Fibroblast of mammary gland (primary cell): ENCODE measurements at regions not wholly inside any gene's neighbourhood (a gene's known extent, or its start where the extent isn't known, plus 50 kb on each side); places are given as distances from the start of the nearest gene placed in this dataset.

ENCODE experiments used
- DNase-seq: peaks from one replicate; pipeline ENCODE4 v3.0.0-alpha.2; 2010; ENCODE audit warnings: low read depth
- H3K4me3 ChIP-seq: 2 replicates; pipeline ENCODE4 v1.5.1; 2011; ENCODE audit warnings: low read depth, mild to moderate bottlenecking, low read length, moderate library complexity; ENCODE audit not compliant: control insufficient read depth
- TF ChIP-seq, protein P1 (sequence below): conservative IDR thresholded peaks from 2 replicates; pipeline ENCODE4 v1.5.1; 2011; ENCODE audit warnings: low read depth, low read length, inconsistent platforms; ENCODE audit not compliant: control insufficient read depth, insufficient read depth

DNA sequence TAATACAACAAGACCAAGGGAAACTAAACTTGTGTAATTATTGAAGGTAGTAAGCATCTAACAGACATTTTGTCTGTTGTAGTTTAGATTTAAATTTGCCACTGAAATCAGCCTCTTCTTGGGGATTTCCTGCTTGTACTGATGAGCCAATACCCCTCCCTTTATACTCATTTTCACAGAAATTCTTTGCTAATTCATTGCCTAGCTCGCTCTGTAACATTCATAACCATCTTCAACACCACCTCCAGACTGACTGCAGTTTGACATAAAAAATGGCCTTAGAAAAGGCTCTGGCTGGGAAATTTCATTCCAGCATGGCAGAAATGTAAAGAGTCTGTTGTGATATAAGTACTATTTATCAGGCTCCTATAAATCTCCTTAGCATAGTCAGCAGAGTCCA is 109.7 kb upstream of the FLRT2 start:
- no peak for DNase-seq
- no peak overlapping the region for H3K4me3 ChIP-seq
- TF ChIP-seq, protein P1, sequence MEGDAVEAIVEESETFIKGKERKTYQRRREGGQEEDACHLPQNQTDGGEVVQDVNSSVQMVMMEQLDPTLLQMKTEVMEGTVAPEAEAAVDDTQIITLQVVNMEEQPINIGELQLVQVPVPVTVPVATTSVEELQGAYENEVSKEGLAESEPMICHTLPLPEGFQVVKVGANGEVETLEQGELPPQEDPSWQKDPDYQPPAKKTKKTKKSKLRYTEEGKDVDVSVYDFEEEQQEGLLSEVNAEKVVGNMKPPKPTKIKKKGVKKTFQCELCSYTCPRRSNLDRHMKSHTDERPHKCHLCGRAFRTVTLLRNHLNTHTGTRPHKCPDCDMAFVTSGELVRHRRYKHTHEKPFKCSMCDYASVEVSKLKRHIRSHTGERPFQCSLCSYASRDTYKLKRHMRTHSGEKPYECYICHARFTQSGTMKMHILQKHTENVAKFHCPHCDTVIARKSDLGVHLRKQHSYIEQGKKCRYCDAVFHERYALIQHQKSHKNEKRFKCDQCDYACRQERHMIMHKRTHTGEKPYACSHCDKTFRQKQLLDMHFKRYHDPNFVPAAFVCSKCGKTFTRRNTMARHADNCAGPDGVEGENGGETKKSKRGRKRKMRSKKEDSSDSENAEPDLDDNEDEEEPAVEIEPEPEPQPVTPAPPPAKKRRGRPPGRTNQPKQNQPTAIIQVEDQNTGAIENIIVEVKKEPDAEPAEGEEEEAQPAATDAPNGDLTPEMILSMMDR, result no peak

DNA sequence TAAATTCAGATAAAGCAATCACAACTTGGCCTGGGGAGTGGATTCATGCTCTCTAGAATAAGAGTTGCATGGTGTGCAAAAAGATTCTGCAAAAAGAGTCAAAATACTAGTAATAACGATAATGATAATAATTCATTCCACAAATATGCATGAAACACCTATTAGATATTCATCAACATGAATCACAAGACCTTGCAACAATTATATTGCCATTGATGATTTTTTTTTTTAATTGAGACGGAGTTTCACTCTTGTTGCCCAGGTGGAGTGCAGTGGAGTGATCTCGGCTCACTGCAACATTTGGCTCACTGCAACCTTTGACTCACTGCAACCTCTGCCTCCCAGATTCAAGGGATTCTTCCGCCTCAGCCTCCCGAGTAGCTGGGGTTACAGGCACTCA is 109.2 kb upstream of the FLRT2 start:
- TF ChIP-seq, protein P1, result no peak
- no peak for DNase-seq
- H3K4me3 ChIP-seq, result no peak overlapping the region

- DNase-seq, result peak; percentile 83
- no peak overlapping the region for H3K4me3 ChIP-seq
- TF ChIP-seq, protein P1, result no peak
These were observed 108.6 kb upstream of the FLRT2 start for GRCh38 chr14:85421186-85421877.

DNA sequence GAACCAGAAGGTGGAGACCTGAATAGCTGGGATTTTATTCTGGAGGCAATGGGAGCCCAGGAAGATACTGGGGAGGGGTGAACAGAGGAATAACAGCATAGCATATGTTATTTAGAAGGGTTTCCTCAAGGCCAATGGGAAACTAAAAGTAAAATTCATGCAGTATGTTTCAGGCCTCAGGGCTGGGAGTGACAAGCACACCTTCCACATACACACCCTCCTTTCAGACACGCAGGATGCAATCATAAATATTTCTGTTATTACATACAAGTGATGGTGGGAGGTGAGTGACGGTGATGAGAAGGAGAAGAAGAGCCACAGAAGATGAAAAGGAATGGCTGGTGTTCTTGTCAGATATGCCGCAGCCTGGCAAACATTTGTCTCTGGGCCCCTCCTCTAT is 106.1 kb upstream of the FLRT2 start:
- no peak overlapping the region for H3K4me3 ChIP-seq
- TF ChIP-seq, protein P1, result no peak

DNA sequence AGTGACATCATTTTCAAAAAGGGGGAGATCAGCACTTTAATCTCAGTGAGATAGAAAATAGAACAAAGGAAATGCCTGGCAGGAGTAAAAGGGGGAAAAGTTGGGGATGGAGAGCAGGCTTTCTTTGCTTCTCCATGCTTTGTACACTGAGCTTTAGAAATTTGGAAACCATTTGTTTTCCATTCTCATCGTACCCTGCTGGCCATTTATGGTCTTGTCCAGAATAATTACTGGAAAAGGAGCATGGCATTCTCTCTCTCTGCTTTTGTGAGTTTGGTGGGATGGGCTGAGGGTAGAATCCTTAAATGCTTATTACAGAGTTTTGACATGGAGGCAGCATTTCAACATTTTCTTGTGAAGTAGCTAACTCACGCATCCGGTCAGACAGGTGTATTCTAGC is 104.4 kb upstream of the FLRT2 start:
- H3K4me3 ChIP-seq, result no peak overlapping the region
- no peak for DNase-seq
- TF ChIP-seq, protein P1, result peak; percentile 1

More for the DNA sequence above, 106.1 kb upstream of the FLRT2 start:
- DNase-seq, result no peak

GRCh38 chr14:85426068-85426935 is 103.6 kb upstream of the FLRT2 start:
- no peak overlapping the region for H3K4me3 ChIP-seq
- no peak for DNase-seq
- TF ChIP-seq, protein P1, result no peak
